ENCODE measurements at regions not wholly inside any gene's neighbourhood (a gene's known extent, or its start where the extent isn't known, plus 50 kb on each side); places are given as distances from the start of the nearest gene placed in this dataset.
"Not testable (repeated sequence)": the region's sequence is repeated elsewhere in the genome, so short reads cannot be mapped to it uniquely, and the experiment has no call there.

DNA sequence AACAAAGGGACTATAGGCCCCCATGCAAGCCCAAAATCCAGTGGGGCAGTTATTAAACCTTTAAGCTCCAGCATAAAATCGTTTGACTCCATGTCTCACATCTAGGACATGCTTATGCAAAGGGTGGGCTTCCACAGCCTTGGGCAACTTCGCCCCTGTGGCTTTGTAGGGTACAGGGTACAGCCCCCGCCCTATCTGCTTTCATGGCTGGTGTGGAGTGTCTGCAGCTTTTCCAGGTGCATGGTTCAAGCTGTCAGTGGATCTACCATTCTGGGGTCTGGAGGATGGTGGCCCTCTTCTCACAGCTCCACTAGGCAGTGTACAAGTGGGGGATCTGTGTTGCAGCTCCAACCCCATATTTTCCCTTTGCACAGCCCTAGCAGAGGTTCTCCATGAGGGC, 559.8 kb upstream of the TECRL start:
- DNase-seq (ENCODE audit: low spot score): no peak

GRCh38 chr4:64967286-64967685, 558.0 kb upstream of the TECRL start:
- DNase-seq (ENCODE audit: low spot score): no peak

DNA sequence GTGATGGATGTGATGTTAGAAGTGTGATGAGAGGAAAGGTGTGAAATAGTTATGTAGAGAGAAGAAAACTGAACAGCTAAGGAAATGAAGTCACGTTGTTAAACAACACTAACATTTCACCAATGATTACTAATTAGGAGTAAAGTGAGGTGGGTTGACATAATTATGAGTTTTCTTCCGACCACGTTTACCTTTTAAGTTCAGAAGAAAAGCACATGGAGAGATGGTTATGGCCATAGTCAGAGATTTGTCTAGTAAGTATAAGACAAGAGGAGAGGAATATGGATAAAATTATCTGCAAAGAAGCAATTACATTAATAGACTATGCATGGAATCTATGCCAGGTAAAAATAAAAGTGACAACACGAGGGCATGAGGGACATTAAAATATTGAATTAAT, 551.3 kb upstream of the TECRL start:
- DNase-seq (ENCODE audit: low spot score): no peak

DNA sequence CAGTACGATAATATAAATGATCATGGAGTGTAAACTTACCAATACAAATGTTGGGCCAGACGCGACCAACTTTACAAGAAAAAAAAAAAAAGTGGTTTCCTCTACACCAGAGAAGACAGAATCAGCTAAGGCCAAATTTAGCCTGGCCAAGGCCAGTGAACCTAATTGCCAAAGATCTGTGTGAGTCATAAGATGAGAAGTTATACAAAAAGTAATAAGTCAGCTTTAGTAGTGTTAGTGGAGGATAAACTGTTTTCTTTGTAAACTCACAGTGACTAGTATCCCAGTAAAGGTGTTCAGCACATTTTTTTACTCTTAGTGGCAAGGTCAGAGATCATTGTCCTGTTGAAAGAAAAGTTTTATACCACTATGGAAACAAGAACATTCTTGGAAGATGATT, 531.4 kb upstream of the TECRL start:
- DNase-seq (ENCODE audit: low spot score): no peak

GRCh38 chr4:64935469-64936001, 526.3 kb upstream of the TECRL start:
- DNase-seq (ENCODE audit: low spot score): no peak

- no peak for DNase-seq (ENCODE audit: low spot score)
These were observed 502.6 kb upstream of the TECRL start for GRCh38 chr4:64911846-64912245.

GRCh38 chr4:64903986-64904385, 494.7 kb upstream of the TECRL start:
- no peak for DNase-seq (ENCODE audit: low spot score)

DNA sequence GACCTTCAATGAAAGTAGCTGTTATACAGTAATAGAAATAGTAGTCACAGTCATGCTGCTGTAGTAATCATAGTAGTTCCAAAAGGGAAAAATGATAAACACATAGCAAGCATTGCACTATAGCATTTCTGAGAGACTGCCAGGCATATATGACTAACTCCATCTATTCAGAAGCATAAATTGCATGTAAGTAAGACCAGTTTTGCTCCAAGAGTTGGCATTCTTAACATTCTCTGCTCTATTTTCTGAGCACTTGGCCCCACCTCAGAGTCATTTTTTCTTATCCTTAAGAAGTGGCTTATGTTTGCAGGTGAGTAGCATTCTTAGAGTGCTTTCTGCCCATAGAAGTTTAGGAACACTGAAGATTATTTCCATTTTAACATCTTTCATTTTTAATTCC, 490.3 kb upstream of the TECRL start:
- no peak for DNase-seq (ENCODE audit: low spot score)

- not testable (repeated sequence) for DNase-seq (ENCODE audit: low spot score)
These were observed 489.8 kb upstream of the TECRL start for GRCh38 chr4:64899030-64899429.

DNA sequence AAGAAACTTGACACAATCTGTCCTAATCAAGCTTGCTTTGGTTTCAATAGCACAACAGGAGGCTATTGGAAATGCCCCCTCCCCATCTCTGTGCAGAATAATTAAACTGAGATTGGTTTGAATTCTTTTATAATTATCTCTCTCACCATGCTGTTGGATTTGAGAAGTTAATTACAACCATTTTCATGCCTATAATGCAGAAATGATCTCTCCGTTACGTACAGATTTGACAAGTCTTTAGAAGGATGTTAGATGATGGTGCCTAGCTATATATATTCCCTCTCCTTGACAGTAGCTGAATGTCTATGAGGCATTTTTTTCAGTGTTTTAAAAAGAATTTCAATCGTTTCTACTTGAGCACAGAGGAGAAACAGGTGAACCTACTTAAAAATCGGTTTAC, 488.4 kb upstream of the TECRL start:
- no peak for DNase-seq (ENCODE audit: low spot score)

- no peak for DNase-seq (ENCODE audit: low spot score)
These were observed 485.8 kb upstream of the TECRL start for GRCh38 chr4:64895031-64895430.

- no peak for DNase-seq (ENCODE audit: low spot score)
These were observed 484.0 kb upstream of the TECRL start for GRCh38 chr4:64893205-64893604.

DNA sequence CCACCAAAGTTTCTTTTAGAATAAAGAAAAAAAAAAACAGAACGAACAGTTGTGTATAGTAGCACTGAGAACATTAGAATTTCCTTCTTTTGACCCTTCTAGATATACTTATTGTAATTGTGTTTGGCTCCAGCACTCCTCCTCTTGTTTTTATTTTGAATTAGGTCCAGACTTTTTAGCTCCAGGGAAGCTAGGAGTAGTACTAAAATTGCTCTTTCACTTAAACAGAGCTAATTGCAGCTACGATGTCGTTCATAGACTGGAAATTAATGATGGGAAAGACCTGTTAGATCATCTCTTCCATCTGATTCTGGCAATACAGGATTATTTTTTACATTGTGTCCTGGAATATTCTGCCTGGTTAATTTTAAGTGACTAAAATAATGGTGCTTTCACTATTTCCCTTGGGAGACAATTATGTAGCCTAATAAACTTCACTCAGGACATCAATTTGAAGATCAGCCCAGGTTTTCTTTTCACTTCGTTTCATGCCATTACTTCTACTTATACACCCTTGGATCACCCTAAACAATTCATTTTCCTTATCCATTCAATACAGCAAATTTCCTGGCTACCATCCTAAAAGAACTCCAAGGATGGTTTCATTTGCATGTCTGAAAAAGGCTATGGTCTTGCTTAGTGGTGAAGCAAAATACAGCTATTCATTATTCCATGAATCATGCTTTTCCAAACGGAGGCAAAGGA, 480.8 kb upstream of the TECRL start:
- peak; percentile 2 for DNase-seq (ENCODE audit: low spot score)

DNA sequence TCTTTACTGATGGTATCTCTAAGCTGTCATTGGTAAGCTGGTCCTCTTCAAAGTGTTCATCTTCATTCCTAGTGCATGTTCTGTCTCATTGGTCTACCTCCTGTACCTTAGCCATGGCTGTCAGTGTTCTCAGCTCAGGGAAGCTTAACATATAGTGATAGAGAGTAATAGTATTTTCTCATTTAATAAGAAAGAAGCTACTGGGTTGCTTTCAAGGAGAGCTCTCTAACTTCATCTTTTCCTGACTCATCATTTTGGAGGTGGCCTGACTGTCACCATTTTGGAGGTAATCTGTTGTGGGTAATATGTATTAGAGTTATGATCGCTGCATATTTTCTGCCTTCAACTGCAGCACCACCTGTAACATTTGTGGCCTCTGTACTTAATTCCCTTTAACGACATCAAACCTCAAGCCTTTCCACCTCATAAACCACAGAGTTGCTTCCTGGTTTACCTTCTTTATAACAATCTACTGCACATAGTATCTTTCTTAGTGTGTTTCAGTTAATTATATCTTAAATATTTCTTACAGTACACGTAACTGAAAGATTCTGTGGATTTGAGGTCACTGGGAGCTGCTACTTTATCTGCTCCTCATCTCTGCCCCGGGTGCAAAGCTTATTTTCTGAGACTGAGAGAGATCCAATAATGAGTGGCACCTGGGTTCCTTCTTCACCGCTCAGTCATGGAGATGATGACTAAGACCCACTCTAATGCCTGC, 474.0 kb upstream of the TECRL start:
- no peak for DNase-seq (ENCODE audit: low spot score)

GRCh38 chr4:64882311-64883086, 473.2 kb upstream of the TECRL start:
- DNase-seq (ENCODE audit: low spot score): no peak

GRCh38 chr4:64880557-64880956, 471.3 kb upstream of the TECRL start:
- no peak for DNase-seq (ENCODE audit: low spot score)

DNA sequence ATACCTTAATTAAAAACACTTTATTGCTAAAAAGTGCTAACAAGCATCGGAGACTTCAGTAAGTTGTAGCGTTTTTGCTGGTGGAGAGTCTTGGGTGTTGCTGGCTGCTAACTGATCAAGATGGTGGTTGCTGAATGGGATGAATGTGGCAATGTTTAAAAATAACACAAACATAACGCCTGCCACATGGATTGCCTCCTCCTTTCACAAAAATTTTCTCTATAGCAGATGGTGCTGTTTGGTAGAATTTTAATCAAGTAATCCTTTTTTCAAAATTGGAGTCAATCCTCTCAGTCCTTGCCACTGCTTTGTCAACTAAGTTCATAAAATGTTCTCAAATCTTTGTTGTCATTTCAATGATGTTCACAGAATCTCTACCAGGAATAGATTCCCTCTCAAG, 466.8 kb upstream of the TECRL start:
- DNase-seq (ENCODE audit: low spot score): no peak

DNA sequence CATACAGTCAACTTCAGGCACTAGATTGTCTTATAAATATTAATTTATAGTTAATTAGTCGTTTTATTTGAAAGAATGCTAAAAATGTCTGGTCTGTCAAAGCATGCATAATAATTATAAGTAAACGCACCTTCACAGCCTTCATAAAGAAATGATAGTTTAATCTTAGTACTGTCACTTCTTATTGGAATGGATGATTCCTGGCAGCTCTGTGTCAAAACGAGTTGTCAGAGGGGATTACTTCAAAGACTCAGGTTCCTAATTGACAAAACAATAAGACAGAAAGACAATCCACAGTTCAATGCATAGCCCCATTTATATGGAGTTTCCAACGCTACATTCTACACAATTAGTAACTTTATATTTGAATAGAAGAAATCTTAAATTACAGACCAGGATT, 461.3 kb upstream of the TECRL start:
- DNase-seq (ENCODE audit: low spot score): no peak

DNA sequence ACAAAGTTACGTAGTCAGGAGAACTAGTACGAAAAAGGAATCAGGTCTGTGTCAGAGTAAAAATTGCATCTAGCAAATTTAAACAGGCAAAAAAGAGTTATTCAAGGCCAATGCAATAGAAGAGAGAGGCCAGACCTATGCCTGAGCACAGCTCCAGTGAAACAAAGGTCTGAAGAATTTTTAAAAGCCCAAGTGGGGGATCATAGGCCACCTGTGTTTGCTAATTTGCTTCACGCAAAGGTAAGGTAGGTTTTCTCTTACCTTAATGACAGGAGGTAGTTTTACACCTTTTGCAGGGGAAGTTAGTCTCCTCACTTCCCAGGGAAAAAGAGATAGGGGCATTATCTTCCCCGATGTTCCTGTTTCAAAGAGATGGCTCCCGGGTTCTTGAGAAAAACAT, 448.6 kb upstream of the TECRL start:
- no peak for DNase-seq (ENCODE audit: low spot score)

- DNase-seq (ENCODE audit: low spot score): no peak
These were observed 447.9 kb upstream of the TECRL start for GRCh38 chr4:64857198-64857597.

GRCh38 chr4:64846417-64846816, 437.2 kb upstream of the TECRL start:
- no peak for DNase-seq (ENCODE audit: low spot score)

DNA sequence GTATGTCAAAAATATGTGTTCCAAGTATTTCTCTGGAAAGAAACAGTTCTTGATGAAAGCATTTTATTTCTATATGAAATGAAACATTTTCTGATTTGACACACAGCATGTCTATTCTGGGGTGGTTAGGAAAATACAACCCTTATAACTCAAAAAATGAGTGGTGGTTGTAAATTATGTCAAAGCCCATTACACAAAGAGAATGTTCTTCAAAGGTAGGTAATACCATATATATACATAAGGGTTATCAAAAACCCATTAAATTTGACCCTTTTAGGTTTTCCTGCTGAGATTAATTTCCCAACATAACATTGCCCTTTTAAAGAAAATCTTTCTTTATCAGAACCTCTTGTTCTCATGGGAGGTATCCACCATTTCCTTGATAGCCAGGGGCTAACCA, 420.5 kb upstream of the TECRL start:
- no peak for DNase-seq (ENCODE audit: low spot score)

- no peak for DNase-seq (ENCODE audit: low spot score)
These were observed 415.3 kb upstream of the TECRL start for GRCh38 chr4:64824591-64824990.
